LNCaP clone FGC (cell line): ENCODE measurements at regions not wholly inside any gene's neighbourhood (a gene's known extent, or its start where the extent isn't known, plus 50 kb on each side); places are given as distances from the start of the nearest gene placed in this dataset.

ENCODE experiments used
- DNase-seq: peaks from one replicate; pipeline ENCODE4 v3.0.0-alpha.2; 2011; ENCODE audit warnings: low read depth
- H3K4me3 ChIP-seq: 2 replicates; pipeline ENCODE4 v1.5.1; 2011; ENCODE audit warnings: mild to moderate bottlenecking, low read depth, low read length, control low read depth
- TF ChIP-seq, protein P1 (sequence below): IDR thresholded peaks from 2 replicates; pipeline ENCODE4 v1.5.1; 2012; ENCODE audit warnings: mild to moderate bottlenecking; ENCODE audit not compliant: control insufficient read depth, insufficient read depth; ENCODE audit errors: extremely low read depth

- H3K4me3 ChIP-seq: no peak overlapping the region
- DNase-seq: no peak
- TF ChIP-seq, protein P1, sequence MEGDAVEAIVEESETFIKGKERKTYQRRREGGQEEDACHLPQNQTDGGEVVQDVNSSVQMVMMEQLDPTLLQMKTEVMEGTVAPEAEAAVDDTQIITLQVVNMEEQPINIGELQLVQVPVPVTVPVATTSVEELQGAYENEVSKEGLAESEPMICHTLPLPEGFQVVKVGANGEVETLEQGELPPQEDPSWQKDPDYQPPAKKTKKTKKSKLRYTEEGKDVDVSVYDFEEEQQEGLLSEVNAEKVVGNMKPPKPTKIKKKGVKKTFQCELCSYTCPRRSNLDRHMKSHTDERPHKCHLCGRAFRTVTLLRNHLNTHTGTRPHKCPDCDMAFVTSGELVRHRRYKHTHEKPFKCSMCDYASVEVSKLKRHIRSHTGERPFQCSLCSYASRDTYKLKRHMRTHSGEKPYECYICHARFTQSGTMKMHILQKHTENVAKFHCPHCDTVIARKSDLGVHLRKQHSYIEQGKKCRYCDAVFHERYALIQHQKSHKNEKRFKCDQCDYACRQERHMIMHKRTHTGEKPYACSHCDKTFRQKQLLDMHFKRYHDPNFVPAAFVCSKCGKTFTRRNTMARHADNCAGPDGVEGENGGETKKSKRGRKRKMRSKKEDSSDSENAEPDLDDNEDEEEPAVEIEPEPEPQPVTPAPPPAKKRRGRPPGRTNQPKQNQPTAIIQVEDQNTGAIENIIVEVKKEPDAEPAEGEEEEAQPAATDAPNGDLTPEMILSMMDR: no peak
These were observed 258.6 kb upstream of the TMEM132C start for GRCh38 chr12:128008341-128008740.

- TF ChIP-seq, protein P1: no peak
- no peak overlapping the region for H3K4me3 ChIP-seq
- DNase-seq: no peak
These were observed 257.9 kb upstream of the TMEM132C start for GRCh38 chr12:128009108-128009507.

DNA sequence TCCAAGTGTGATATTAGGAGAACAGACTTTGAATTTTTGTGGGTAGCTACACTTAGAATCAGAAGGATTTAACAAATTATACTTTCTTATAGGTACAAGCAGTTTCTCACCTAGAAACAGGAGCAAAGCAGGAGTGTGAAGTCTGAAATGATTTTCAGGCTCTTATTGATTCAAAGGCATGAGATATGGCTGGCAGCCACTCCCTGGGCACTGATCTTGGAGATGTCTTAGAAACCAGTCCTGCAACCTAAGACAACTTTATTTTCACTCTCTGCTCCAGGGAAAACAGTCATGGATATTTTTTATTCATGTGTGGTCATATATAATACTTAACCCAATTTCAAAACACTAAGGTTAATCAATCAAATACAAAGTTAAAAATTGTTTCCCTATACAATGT lies 254.9 kb upstream of the TMEM132C start:
- no peak for DNase-seq
- no peak overlapping the region for H3K4me3 ChIP-seq
- TF ChIP-seq, protein P1: no peak

DNA sequence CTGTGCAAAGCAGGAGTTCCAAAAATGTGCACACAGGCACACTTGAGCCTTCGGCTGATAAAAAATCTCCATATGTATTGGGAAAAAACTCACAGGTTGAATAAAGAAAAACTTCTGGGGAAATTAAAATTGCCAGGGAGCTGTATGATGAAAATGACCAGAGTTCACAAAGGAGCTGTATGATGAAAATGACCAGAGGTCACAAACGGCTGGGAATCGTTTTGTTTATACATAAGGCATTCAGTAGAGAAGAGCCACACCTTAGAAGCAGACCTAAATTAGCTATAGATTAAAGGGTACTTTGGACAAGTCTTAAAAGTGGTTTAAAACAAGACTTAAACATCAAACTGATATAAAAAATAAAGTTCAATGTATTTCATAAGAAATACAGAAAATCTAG lies 251.7 kb upstream of the TMEM132C start:
- H3K4me3 ChIP-seq: no peak overlapping the region
- TF ChIP-seq, protein P1: no peak
- no peak for DNase-seq

DNA sequence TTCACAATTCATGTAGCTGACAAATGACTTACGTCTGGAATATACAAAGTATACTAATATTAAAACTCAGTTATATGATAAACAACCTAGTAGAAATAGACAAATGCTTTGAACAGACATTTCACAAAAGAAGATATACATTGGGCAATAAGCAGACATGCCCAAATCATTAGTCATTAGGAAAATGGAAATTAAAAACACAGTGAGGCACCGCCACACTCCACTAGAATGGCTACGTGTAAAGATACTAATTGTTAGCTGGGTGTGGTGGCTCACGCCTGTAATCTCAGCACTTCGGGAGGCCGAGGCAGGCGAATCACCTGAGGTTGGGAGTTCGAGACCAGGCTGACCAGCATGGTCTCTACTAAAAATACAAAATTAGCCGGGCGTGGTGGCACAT lies 248.9 kb upstream of the TMEM132C start:
- DNase-seq: no peak
- no peak overlapping the region for H3K4me3 ChIP-seq
- TF ChIP-seq, protein P1: no peak

- DNase-seq: no peak
- TF ChIP-seq, protein P1: no peak
- H3K4me3 ChIP-seq: no peak overlapping the region
These were observed 246.9 kb upstream of the TMEM132C start for GRCh38 chr12:128019996-128020544.

GRCh38 chr12:128021561-128021960 lies 245.4 kb upstream of the TMEM132C start:
- no peak overlapping the region for H3K4me3 ChIP-seq
- DNase-seq: no peak
- TF ChIP-seq, protein P1: no peak
